Adrenal gland (tissue), 5 donors: ENCODE measurements at regions not wholly inside any gene's neighbourhood (a gene's known extent, or its start where the extent isn't known, plus 50 kb on each side); places are given as distances from the start of the nearest gene placed in this dataset.

Experiments
- POLR2A ChIP-seq, 2 donors: fragments of 450-650 bp; IDR thresholded peaks; one replicate each; pipeline ENCODE4 v1.6.1; 2017; ENCODE audit warnings: antibody characterized with exemption in 2 of 2, mild to moderate bottlenecking in 2 of 2, moderate library complexity in 1 of 2
- TF ChIP-seq, protein P1 (sequence below), 6 experiments: fragments of 450-650 bp in 4 of 6; fragments of 200-600 bp in 2 of 6; sonication (generic) in 1 of 6; IDR thresholded peaks; 1 replicate in 5 of 6; 2 replicates in 1 of 6; pipeline versions ENCODE4 v1.5.1 to v1.8.0; 2016 to 2021; ENCODE audit warnings: antibody characterized with exemption in 6 of 6, mild to moderate bottlenecking in 2 of 6, moderate library complexity in 1 of 6
- donor health status: DM: no; HTN: no; CAD: no.

- TF ChIP-seq, protein P1, sequence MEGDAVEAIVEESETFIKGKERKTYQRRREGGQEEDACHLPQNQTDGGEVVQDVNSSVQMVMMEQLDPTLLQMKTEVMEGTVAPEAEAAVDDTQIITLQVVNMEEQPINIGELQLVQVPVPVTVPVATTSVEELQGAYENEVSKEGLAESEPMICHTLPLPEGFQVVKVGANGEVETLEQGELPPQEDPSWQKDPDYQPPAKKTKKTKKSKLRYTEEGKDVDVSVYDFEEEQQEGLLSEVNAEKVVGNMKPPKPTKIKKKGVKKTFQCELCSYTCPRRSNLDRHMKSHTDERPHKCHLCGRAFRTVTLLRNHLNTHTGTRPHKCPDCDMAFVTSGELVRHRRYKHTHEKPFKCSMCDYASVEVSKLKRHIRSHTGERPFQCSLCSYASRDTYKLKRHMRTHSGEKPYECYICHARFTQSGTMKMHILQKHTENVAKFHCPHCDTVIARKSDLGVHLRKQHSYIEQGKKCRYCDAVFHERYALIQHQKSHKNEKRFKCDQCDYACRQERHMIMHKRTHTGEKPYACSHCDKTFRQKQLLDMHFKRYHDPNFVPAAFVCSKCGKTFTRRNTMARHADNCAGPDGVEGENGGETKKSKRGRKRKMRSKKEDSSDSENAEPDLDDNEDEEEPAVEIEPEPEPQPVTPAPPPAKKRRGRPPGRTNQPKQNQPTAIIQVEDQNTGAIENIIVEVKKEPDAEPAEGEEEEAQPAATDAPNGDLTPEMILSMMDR (IDR thresholded peaks at IDR 0.05): no peak
- no peak for TF ChIP-seq POLR2A (IDR thresholded peaks at IDR 0.05)
Observed at GRCh38 chr21:27132266-27132665, 165.4 kb upstream of the ADAMTS5 start.
